Peyer's patch (tissue), 4 donors: ENCODE measurements at regions not wholly inside any gene's neighbourhood (a gene's known extent, or its start where the extent isn't known, plus 50 kb on each side); places are given as distances from the start of the nearest gene placed in this dataset.

ENCODE experiments used
- CTCF ChIP-seq, 6 experiments: fragments of 450-650 bp in 4 of 6; fragments of 200-600 bp in 2 of 6; sonication (generic) in 1 of 6; IDR thresholded peaks; one replicate each; pipeline ENCODE4 v1.5.1; 2017 to 2019; ENCODE audit warnings: antibody characterized with exemption in 6 of 6, mild to moderate bottlenecking in 3 of 6, moderate library complexity in 1 of 6
- POLR2A ChIP-seq, 2 donors: fragments of 450-650 bp; IDR thresholded peaks; one replicate each; pipeline ENCODE4 v1.5.1; 2017; ENCODE audit warnings: antibody characterized with exemption in 2 of 2, mild to moderate bottlenecking in 2 of 2, moderate library complexity in 2 of 2

GRCh38 chr14:29236401-29236800 is 469.8 kb downstream of the FOXG1 start:
- TF ChIP-seq CTCF (IDR thresholded peaks at IDR 0.05) = no peak
- no peak for TF ChIP-seq POLR2A (IDR thresholded peaks at IDR 0.05)
